SK-N-SH (cell line): ENCODE measurements at regions not wholly inside any gene's neighbourhood (a gene's known extent, or its start where the extent isn't known, plus 50 kb on each side); places are given as distances from the start of the nearest gene placed in this dataset.

Experiments used
- CTCF ChIP-seq: fragments of 200-600 bp; sonication (generic); IDR thresholded peaks from 2 replicates; pipeline ENCODE4 v1.6.1; 2017; ENCODE audit warnings: antibody characterized with exemption, mild to moderate bottlenecking, moderate library complexity
- EP300 ChIP-seq, 2 experiments: IDR thresholded peaks; 2 replicates each; pipeline versions ENCODE4 v1.4.0 to v1.6.1; 2012; ENCODE audit warnings: borderline replicate concordance in 1 of 2, low read depth in 1 of 2, low read length in 1 of 2
- EZH2phosphoT487 ChIP-seq: fragments of 200-600 bp; sonication (generic); IDR thresholded peaks from 2 replicates; pipeline ENCODE4 v1.6.1; 2017; ENCODE audit warnings: low read depth, mixed run types, mild to moderate bottlenecking, antibody characterized with exemption, moderate library complexity, borderline replicate concordance
- GATA2 ChIP-seq: sonication (generic); formaldehyde crosslinking; IDR thresholded peaks from 2 replicates; pipeline ENCODE4 v1.5.0; 2020; ENCODE audit warnings: mild to moderate bottlenecking, missing genetic modification reagents
- IRF3 ChIP-seq: fragments of 150-350 bp; IDR thresholded peaks from 2 replicates; pipeline ENCODE4 v1.6.1; 2016; ENCODE audit warnings: mild to moderate bottlenecking, low read depth, low read length
- MAX ChIP-seq: IDR thresholded peaks from 2 replicates; pipeline ENCODE4 v1.4.0; 2012; ENCODE audit warnings: low read depth
- NFIC ChIP-seq: IDR thresholded peaks from 2 replicates; pipeline ENCODE4 v1.4.0; 2012; ENCODE audit warnings: borderline replicate concordance
- POLR2AphosphoS5 ChIP-seq: IDR thresholded peaks from 2 replicates; pipeline ENCODE4 v1.6.1; 2012; ENCODE audit warnings: low read depth, low read length
- RCOR1 ChIP-seq: fragments of 150-350 bp; IDR thresholded peaks from 2 replicates; pipeline ENCODE4 v1.6.1; 2017; ENCODE audit warnings: antibody characterized with exemption, low read length
- ZBTB33 ChIP-seq: IDR thresholded peaks from 2 replicates; pipeline ENCODE4 v1.4.0; 2012; ENCODE audit warnings: low read depth, borderline replicate concordance
- TF ChIP-seq, protein P1 (sequence below): fragments of 150-350 bp; IDR thresholded peaks from 2 replicates; pipeline ENCODE4 v1.6.1; 2017; ENCODE audit warnings: antibody characterized with exemption, low read length, low read depth, borderline replicate concordance

GRCh38 chr17:36876966-36877365, 60.3 kb upstream of the LHX1 start:
- TF ChIP-seq NFIC (no peak), ZBTB33 (no peak), CTCF (no peak), GATA2 (CRISPR knock-in tag) (no peak), POLR2AphosphoS5 (no peak), EP300 (IDR thresholded peaks at IDR 0.05; ENCODE audit: borderline replicate concordance in 1 of 2, low read depth in 1 of 2, low read length in 1 of 2) (no peak), EZH2phosphoT487 (no peak), IRF3 (no peak), RCOR1 (no peak), MAX (no peak)
- TF ChIP-seq, protein P1, sequence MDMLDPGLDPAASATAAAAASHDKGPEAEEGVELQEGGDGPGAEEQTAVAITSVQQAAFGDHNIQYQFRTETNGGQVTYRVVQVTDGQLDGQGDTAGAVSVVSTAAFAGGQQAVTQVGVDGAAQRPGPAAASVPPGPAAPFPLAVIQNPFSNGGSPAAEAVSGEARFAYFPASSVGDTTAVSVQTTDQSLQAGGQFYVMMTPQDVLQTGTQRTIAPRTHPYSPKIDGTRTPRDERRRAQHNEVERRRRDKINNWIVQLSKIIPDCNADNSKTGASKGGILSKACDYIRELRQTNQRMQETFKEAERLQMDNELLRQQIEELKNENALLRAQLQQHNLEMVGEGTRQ: no peak
